GM12864 (cell line): ENCODE measurements at regions not wholly inside any gene's neighbourhood (a gene's known extent, or its start where the extent isn't known, plus 50 kb on each side); places are given as distances from the start of the nearest gene placed in this dataset.
"Not testable (repeated sequence)": the region's sequence is repeated elsewhere in the genome, so short reads cannot be mapped to it uniquely, and the experiment has no call there.

ENCODE experiments used
- DNase-seq: peaks from one replicate; pipeline ENCODE4 v3.0.0-alpha.2; 2011; ENCODE audit warnings: low read depth
- H3K4me3 ChIP-seq: 2 replicates; pipeline ENCODE4 v1.5.1; 2011; ENCODE audit warnings: mild to moderate bottlenecking, low read depth, low read length, control low read depth
- TF ChIP-seq, protein P1 (sequence below): IDR thresholded peaks from 2 replicates; pipeline ENCODE4 v1.5.1; 2011; ENCODE audit warnings: low read depth, mild to moderate bottlenecking, moderate library complexity, low read length, control low read depth, inconsistent platforms; ENCODE audit errors: missing control alignments

DNA sequence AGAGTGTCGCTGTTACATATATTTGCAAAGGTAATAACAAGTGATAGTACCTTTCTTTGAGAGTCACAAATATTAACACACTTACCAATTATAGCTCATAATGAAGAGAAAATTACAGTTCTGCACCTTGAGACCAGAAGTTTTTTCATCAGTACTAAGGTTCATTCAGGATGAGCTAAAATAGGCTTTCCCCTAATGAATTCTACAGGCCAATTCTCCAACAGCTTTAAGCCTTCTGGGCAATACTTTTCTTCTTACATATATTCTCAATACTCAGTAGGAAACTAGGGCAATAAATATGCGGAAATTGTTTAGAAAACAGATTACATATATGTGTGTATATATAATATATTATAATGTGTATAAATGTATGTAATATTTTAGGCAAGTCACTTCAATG lies 2672.8 kb upstream of the PCDH20 start:
- TF ChIP-seq, protein P1, sequence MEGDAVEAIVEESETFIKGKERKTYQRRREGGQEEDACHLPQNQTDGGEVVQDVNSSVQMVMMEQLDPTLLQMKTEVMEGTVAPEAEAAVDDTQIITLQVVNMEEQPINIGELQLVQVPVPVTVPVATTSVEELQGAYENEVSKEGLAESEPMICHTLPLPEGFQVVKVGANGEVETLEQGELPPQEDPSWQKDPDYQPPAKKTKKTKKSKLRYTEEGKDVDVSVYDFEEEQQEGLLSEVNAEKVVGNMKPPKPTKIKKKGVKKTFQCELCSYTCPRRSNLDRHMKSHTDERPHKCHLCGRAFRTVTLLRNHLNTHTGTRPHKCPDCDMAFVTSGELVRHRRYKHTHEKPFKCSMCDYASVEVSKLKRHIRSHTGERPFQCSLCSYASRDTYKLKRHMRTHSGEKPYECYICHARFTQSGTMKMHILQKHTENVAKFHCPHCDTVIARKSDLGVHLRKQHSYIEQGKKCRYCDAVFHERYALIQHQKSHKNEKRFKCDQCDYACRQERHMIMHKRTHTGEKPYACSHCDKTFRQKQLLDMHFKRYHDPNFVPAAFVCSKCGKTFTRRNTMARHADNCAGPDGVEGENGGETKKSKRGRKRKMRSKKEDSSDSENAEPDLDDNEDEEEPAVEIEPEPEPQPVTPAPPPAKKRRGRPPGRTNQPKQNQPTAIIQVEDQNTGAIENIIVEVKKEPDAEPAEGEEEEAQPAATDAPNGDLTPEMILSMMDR = no peak
- no peak overlapping the region for H3K4me3 ChIP-seq
- no peak for DNase-seq

DNA sequence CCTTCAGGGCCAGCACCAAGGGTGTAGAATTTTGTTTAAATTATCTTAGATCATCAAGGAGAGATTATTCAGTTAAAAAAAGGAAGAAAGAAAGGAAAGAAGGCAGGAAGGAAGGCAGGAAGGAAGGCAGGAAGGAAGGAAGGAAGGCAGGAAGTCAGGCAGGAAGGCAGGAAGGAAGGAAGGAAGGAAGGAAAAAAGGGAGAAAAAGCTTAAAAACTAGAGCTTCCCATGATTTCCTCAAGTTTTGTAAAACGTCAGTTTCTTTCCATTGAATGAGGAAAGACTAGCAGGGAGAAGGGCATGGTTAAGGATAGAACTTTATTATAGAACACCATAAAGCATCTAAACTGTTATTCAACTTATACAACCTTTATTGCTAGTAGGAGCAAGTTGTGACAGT lies 2672.0 kb upstream of the PCDH20 start:
- no peak overlapping the region for H3K4me3 ChIP-seq
- no peak for DNase-seq
- TF ChIP-seq, protein P1 = no peak

DNA sequence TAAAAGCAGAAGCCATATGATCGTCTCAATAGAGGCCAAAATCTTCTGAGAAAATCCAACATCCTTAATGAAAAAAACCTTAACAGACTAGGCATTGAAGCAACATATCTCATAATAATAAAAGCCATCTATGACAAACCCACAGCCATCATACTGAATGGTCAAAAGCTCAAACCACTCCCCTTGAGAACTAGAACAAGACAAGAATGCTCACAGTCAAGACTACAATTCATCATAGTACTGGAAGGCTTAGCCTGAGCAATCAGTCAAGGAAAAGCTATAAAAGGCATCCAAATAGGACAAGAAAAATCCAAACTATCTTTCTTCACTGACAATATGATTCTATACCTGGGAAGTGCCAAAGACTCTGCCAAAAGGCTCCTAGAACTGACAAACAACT lies 2668.2 kb upstream of the PCDH20 start:
- no peak for DNase-seq
- TF ChIP-seq, protein P1 = no peak
- no peak overlapping the region for H3K4me3 ChIP-seq

DNA sequence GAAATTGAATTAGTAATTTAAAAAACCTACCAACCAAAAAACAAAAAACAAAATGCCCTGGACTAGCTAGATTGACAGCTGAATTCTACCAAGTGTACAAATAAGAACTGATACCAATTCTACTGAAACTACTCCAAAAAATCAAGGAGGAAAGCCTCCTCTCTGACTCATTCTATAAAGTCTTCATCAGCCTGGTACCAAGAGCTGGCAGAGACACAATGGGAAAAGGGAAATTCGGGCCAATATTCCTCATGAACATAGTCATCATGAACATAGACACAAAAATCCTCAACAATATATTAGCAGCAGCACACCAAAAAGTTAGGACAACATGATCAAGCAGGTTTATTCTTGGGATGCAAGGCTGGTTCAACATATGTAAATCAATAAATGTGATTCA lies 2667.7 kb upstream of the PCDH20 start:
- TF ChIP-seq, protein P1 = no peak
- H3K4me3 ChIP-seq = no peak overlapping the region
- no peak for DNase-seq

DNA sequence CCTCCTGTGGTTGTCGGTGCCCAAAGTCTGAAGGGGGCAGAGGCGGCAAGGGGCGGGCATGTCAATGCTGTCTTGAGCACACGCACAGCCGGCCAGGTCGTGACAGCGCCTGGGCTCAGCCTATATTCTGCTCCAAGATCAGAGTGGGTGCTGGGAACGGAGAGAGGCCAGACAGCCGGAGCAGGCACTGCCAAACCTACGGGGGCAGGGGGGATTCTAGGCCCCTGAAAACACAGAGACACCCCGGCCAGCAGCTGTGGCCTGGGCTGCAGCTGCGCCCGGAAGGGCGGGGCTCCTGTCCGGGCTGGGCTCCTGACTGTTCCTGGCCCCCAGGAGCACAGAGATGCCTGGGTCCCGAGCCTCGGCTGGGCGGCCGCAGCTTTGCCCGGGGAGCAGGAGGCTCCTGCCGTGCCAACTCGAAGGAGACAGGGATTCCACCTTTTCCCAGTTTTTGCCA lies 2662.9 kb upstream of the PCDH20 start:
- no peak for DNase-seq
- no peak overlapping the region for H3K4me3 ChIP-seq
- TF ChIP-seq, protein P1 = no peak

DNA sequence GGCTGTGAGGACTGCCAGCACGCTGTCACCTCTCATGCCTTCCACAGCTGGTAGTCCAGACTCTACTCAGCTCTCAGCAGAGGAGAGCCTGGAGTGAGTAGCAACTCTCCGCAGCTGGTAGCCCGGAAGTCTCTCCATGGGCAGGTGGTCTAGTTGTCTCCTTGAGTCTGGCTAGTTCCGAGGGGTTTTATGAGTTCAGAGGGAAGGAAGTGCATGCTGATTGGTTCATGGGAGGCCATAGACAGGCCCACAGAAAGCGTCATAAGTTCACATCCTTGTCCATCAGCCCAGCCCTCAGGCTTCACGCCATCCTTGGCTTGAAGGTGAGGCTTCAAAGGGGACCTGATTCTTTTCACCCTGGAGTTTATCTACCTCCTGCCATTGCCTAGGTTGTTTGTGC lies 2662.4 kb upstream of the PCDH20 start:
- H3K4me3 ChIP-seq = no peak overlapping the region
- DNase-seq = no peak

DNA sequence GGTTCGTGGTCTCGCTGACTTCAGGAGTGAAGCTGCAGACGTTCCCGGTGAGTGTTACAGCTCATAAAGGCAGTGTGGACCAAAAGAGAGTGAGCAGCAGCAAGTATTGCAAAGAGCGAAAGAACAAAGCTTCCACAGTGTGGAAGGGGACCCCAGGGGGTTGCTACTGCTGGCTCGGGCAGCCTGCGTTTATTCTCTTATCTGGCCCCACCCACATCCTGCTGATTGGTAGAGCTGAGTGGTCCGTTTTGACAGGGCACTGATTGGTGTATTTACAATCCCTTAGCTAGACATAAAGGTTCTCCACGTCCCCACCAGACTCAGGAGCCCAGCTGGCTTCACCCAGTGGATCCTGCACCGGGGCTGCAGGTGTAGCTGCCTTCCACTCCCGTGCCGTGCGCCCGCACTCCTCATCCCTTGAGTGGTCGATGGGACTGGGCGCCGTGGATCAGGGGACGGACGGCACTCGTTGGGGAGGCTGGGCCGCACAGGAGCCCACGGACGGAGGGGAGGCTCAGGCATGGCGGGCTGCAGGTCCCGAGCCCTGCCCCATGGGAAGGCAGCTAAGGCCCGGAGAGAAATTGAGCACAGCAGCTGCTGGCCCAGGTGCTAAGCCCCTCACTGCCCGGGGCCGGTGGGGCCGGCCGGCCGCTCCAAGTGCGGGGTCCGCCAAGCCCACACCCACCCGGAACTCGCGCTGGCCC lies 2661.6 kb upstream of the PCDH20 start:
- not testable (repeated sequence) for H3K4me3 ChIP-seq, DNase-seq

More for the DNA sequence above, 2662.4 kb upstream of the PCDH20 start:
- TF ChIP-seq, protein P1 = no peak
